Transverse colon (tissue), 4 donors: ENCODE measurements at regions not wholly inside any gene's neighbourhood (a gene's known extent, or its start where the extent isn't known, plus 50 kb on each side); places are given as distances from the start of the nearest gene placed in this dataset.

Source experiments
- EP300 ChIP-seq: sonication (generic); formaldehyde crosslinking; IDR thresholded peaks from one replicate; pipeline ENCODE4 v1.6.1; 2017; ENCODE audit warnings: antibody characterized with exemption, low read depth
- POLR2AphosphoS5 ChIP-seq, 3 donors: sonication (generic); formaldehyde crosslinking; IDR thresholded peaks; one replicate each; pipeline ENCODE4 v1.6.1; 2016; ENCODE audit warnings: antibody characterized with exemption in 3 of 3
- TF ChIP-seq, protein P1 (sequence below), 5 experiments: fragments of 200-600 bp in 3 of 5; fragments of 450-650 bp in 2 of 5; sonication (generic) in 3 of 5; IDR thresholded peaks; 1 replicate in 2 of 5; 2 replicates in 3 of 5; pipeline ENCODE4 v1.5.1; 2016 to 2017; ENCODE audit warnings: antibody characterized with exemption in 5 of 5, inconsistent platforms in 3 of 5, mild to moderate bottlenecking in 2 of 5, moderate library complexity in 1 of 5

DNA sequence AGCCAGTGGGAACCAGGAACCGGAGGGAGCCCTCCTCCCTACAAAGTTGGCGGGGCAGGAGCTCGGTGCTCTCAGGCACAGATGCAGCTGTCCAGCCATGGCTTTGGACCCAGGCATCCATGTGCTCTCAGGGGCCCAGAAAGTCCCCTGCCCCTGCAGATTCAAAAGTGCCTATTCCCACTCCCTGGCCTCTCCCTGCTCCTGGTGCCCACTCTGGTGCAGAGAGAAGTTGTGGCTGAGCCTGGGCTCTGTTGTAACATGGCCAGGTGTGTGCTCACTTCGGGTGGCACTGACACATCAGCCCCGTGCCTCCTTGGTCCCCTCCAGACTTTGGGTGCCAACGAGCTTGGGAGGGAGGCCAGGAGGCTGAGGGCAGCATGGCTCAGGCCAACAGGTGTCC is 315.8 kb upstream of the KYNU start:
- TF ChIP-seq, protein P1, sequence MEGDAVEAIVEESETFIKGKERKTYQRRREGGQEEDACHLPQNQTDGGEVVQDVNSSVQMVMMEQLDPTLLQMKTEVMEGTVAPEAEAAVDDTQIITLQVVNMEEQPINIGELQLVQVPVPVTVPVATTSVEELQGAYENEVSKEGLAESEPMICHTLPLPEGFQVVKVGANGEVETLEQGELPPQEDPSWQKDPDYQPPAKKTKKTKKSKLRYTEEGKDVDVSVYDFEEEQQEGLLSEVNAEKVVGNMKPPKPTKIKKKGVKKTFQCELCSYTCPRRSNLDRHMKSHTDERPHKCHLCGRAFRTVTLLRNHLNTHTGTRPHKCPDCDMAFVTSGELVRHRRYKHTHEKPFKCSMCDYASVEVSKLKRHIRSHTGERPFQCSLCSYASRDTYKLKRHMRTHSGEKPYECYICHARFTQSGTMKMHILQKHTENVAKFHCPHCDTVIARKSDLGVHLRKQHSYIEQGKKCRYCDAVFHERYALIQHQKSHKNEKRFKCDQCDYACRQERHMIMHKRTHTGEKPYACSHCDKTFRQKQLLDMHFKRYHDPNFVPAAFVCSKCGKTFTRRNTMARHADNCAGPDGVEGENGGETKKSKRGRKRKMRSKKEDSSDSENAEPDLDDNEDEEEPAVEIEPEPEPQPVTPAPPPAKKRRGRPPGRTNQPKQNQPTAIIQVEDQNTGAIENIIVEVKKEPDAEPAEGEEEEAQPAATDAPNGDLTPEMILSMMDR (IDR thresholded peaks at IDR 0.05): no peak
- TF ChIP-seq EP300 (no peak), POLR2AphosphoS5 (IDR thresholded peaks at IDR 0.05) (no peak)
